ENCODE measurements at regions not wholly inside any gene's neighbourhood (a gene's known extent, or its start where the extent isn't known, plus 50 kb on each side); places are given as distances from the start of the nearest gene placed in this dataset.

- TF ChIP-seq ARNTL (CRISPR knock-in tag; IDR thresholded peaks at IDR 0.05; ENCODE audit: borderline replicate concordance, low read depth) = no peak
- TF ChIP-seq TCF4 (CRISPR knock-in tag; IDR thresholded peaks at IDR 0.05; ENCODE audit: borderline replicate concordance) = no peak
- TF ChIP-seq ESRRG (CRISPR knock-in tag; IDR thresholded peaks at IDR 0.05) = no peak
- TF ChIP-seq RARB (CRISPR knock-in tag; IDR thresholded peaks at IDR 0.05) = no peak
- no peak for TF ChIP-seq ZNF8 (CRISPR knock-in tag; IDR thresholded peaks at IDR 0.05)
- no peak for TF ChIP-seq ZFP3 (CRISPR knock-in tag; IDR thresholded peaks at IDR 0.05)
- TF ChIP-seq ZNF70 (CRISPR knock-in tag; IDR thresholded peaks at IDR 0.05) = no peak
- no peak for TF ChIP-seq PATZ1 (CRISPR knock-in tag; IDR thresholded peaks at IDR 0.05; ENCODE audit: borderline replicate concordance)
- no peak for TF ChIP-seq GLIS3 (CRISPR knock-in tag; IDR thresholded peaks at IDR 0.05)
- TF ChIP-seq TOX (CRISPR knock-in tag; IDR thresholded peaks at IDR 0.05; ENCODE audit: borderline replicate concordance) = no peak
- no peak for TF ChIP-seq ZC3H10 (CRISPR knock-in tag; IDR thresholded peaks at IDR 0.05)
- no peak for TF ChIP-seq SNAI2 (CRISPR knock-in tag; IDR thresholded peaks at IDR 0.05)
- no peak for TF ChIP-seq BACH2 (CRISPR knock-in tag; IDR thresholded peaks at IDR 0.05; ENCODE audit: borderline replicate concordance)
- TF ChIP-seq ZNF565 (CRISPR knock-in tag; conservative IDR thresholded peaks at IDR 0.05; ENCODE audit: low read depth) = no peak
Measured at GRCh38 chr11:128026596-128026995, 560.8 kb downstream of the ETS1 start.
